OCI-LY7 (cell line): ENCODE measurements at regions not wholly inside any gene's neighbourhood (a gene's known extent, or its start where the extent isn't known, plus 50 kb on each side); places are given as distances from the start of the nearest gene placed in this dataset.

Source experiments
- BruUV-seq: library from RNA; stranded (reverse); fragments of 400-500 nt; replicated peaks from 2 replicates; lab custom pipeline; 2021; lab: Mats Ljungman, UMichigan
- CTCF ChIA-PET: fragments of 300-600 bp; sonication (Branson Sonifier 250); formaldehyde crosslinking; loops from one replicate; lab custom pipeline; 2022; ENCODE audit warnings: antibody characterized with exemption; ENCODE audit not compliant: unreplicated experiment; lab: Charles Lee
- POLR2A ChIA-PET: fragments of 300-600 bp; sonication (Branson Sonifier 250); formaldehyde crosslinking; loops from one replicate; lab custom pipeline; 2022; ENCODE audit warnings: antibody characterized with exemption; lab: Charles Lee
- DNase-seq: peaks from one replicate; pipeline ENCODE4 v3.0.0-alpha.2; 2015; ENCODE audit warnings: low spot score
- H2AFZ ChIP-seq: fragments of 200-600 bp; sonication (generic), shearing (Covaris generic); 2 replicates; pipeline ENCODE4 v1.6.1; 2014; ENCODE audit warnings: mild to moderate bottlenecking, antibody characterized with exemption, low read length, moderate library complexity
- H3K27ac ChIP-seq: fragments of 200-600 bp; sonication (generic); 2 replicates; pipeline ENCODE4 v1.5.1; 2014; ENCODE audit warnings: mixed run types, low read depth, mild to moderate bottlenecking, moderate library complexity, low read length, inconsistent platforms; ENCODE audit not compliant: poor library complexity, severe bottlenecking
- H3K36me3 ChIP-seq: fragments of 200-600 bp; sonication (generic); 2 replicates; pipeline ENCODE4 v1.6.1; 2014; ENCODE audit warnings: mild to moderate bottlenecking, antibody characterized with exemption, low read length, moderate library complexity, mixed read lengths; ENCODE audit not compliant: insufficient read depth
- H3K4me1 ChIP-seq: fragments of 200-600 bp; sonication (generic); 2 replicates; pipeline ENCODE4 v1.5.1; 2014; ENCODE audit warnings: mild to moderate bottlenecking, low read length; ENCODE audit not compliant: insufficient read depth, poor library complexity, severe bottlenecking
- H3K4me2 ChIP-seq: fragments of 200-600 bp; sonication (generic); 2 replicates; pipeline ENCODE4 v1.6.1; 2014; ENCODE audit warnings: mild to moderate bottlenecking, low read length
- H3K4me3 ChIP-seq: fragments of 200-600 bp; sonication (generic); 2 replicates; pipeline ENCODE4 v1.5.1; 2014; ENCODE audit warnings: mild to moderate bottlenecking, low read depth, low read length; ENCODE audit not compliant: poor library complexity, severe bottlenecking
- H3K79me2 ChIP-seq: fragments of 200-600 bp; sonication (generic); 2 replicates; pipeline ENCODE4 v1.6.1; 2016; ENCODE audit warnings: low read depth, mild to moderate bottlenecking, low read length, moderate library complexity, mixed read lengths; ENCODE audit not compliant: insufficient read depth
- H3K9me2 ChIP-seq: fragments of 200-600 bp; sonication (generic); 2 replicates; pipeline ENCODE4 v1.6.1; 2016; ENCODE audit warnings: mild to moderate bottlenecking, low read length, mixed read lengths; ENCODE audit not compliant: insufficient read depth
- H3K9me3 ChIP-seq: fragments of 200-600 bp; sonication (generic); 2 replicates; pipeline ENCODE4 v1.6.1; 2014; ENCODE audit warnings: mild to moderate bottlenecking, mixed run types, low read length, mixed read lengths
- H4K20me1 ChIP-seq: fragments of 200-600 bp; sonication (generic); 2 replicates; pipeline ENCODE4 v1.6.1; 2014; ENCODE audit warnings: mild to moderate bottlenecking, antibody characterized with exemption, low read length, moderate library complexity, mixed read lengths; ENCODE audit not compliant: insufficient read depth
- EZH2phosphoT487 ChIP-seq: fragments of 200-600 bp; sonication (generic); IDR thresholded peaks from 2 replicates; pipeline ENCODE4 v1.6.1; 2018; ENCODE audit warnings: low read depth, borderline replicate concordance, mild to moderate bottlenecking, mixed run types, antibody characterized with exemption, low read length, moderate library complexity, mixed read lengths
- intact Hi-C: fragments of 100-400 bp; cut with micrococcal nuclease; formaldehyde crosslinking; loops from one replicate; pipeline ENCODE4 v1.10.0; 2022; ENCODE audit not compliant: unreplicated experiment
- TF ChIP-seq, protein P1 (sequence below): fragments of 200-600 bp; sonication (generic); conservative IDR thresholded peaks from 2 replicates; pipeline ENCODE4 v1.5.1; 2014; ENCODE audit warnings: mild to moderate bottlenecking, antibody characterized with exemption, low read length, moderate library complexity, mixed read lengths

DNA sequence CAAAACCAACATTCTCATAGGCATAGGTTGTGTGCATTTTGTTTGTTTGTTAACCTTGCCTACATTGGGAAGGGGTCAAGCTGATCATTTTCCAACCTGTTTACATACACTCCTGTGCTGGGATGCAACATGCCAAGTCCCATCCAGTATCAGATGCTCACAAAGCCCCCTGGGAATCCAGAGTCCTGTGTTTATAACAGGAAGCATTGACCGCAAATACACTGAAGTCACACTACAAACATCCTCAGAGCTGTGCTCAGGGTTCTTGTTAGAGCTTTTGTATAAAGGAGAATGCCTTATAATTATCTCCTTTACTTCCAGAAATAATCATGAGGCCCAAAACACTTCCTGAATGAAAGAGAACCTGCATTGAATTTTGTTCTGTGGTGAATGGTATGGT is 488.7 kb upstream of the TCF4 start:
- no peaks in the 10 kb centered on the region for H3K9me3 ChIP-seq
- no peaks in the 10 kb centered on the region for H4K20me1 ChIP-seq
- H3K27ac ChIP-seq, result no peak overlapping the region
- no peak overlapping the region for H3K4me2 ChIP-seq
- CTCF ChIA-PET, result no interaction called here
- no TSS peak for BruUV-seq
- H3K79me2 ChIP-seq, result no peaks in the 10 kb centered on the region
- H3K4me3 ChIP-seq, result no peak overlapping the region
- DNase-seq, result no peak
- no peaks in the 10 kb centered on the region for H3K9me2 ChIP-seq
- H3K4me1 ChIP-seq, result no peaks in the 10 kb centered on the region
- no peaks in the 10 kb centered on the region for H3K36me3 ChIP-seq
- intact Hi-C loops, result no loop called here
- POLR2A ChIA-PET, result no interaction called here
- TF ChIP-seq EZH2phosphoT487, result no peak
- TF ChIP-seq, protein P1, sequence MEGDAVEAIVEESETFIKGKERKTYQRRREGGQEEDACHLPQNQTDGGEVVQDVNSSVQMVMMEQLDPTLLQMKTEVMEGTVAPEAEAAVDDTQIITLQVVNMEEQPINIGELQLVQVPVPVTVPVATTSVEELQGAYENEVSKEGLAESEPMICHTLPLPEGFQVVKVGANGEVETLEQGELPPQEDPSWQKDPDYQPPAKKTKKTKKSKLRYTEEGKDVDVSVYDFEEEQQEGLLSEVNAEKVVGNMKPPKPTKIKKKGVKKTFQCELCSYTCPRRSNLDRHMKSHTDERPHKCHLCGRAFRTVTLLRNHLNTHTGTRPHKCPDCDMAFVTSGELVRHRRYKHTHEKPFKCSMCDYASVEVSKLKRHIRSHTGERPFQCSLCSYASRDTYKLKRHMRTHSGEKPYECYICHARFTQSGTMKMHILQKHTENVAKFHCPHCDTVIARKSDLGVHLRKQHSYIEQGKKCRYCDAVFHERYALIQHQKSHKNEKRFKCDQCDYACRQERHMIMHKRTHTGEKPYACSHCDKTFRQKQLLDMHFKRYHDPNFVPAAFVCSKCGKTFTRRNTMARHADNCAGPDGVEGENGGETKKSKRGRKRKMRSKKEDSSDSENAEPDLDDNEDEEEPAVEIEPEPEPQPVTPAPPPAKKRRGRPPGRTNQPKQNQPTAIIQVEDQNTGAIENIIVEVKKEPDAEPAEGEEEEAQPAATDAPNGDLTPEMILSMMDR, result no peak
- H2AFZ ChIP-seq, result no peak overlapping the region

- ChIA-PET CTCF (no interaction called here), POLR2A (no interaction called here)
- Histone ChIP-seq H2AFZ (no peak overlapping the region), H3K9me3 (no peaks in the 10 kb centered on the region), H3K4me2 (no peak overlapping the region), H4K20me1 (no peaks in the 10 kb centered on the region), H3K4me1 (no peaks in the 10 kb centered on the region), H3K4me3 (no peak overlapping the region), H3K9me2 (no peaks in the 10 kb centered on the region), H3K79me2 (no peaks in the 10 kb centered on the region), H3K27ac (no peak overlapping the region), H3K36me3 (no peaks in the 10 kb centered on the region)
- DNase-seq, result no peak
- intact Hi-C loops, result no loop called here
- TF ChIP-seq, protein P1, result no peak
- TF ChIP-seq EZH2phosphoT487, result no peak
- no TSS peak for BruUV-seq
Observed at GRCh38 chr18:56068701-56069100, 480.7 kb upstream of the TCF4 start.

DNA sequence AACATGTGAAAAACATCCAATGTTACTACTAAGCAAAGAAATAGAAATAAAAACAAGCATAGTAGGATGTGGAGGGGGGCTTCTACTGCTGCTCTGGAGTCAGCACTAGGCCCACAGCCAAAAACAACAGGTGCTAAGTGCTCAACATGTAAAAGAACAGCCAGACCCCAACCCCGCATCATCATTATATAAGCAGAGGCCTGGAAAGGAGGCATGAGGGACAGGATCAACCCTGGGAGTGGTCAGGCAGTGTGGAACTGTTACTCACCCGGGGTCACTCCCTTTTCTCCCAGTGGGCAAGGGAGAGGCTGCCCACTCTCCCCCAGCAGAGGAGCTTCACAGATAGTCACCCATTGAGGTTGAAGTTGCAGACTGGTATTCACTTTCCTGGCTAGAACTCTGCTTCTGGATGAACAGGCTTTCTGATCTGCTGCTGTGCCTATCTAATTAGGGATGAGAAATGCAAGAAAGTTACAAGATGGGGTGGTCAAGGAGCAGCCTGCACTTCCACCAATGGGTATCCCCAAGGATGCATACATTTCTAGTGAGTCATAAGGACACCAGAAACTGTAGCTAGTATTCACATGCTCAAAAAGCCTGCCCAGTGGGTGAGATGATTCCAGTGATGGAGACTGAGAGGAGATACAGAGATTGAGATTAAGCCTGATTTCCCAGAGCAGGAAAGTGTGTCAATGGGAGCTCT is 480.1 kb upstream of the TCF4 start:
- TF ChIP-seq, protein P1, result no peak
- TF ChIP-seq EZH2phosphoT487, result no peak
- no peaks in the 10 kb centered on the region for H3K36me3 ChIP-seq
- H4K20me1 ChIP-seq, result no peaks in the 10 kb centered on the region
- no peak for DNase-seq
- no peaks in the 10 kb centered on the region for H3K9me2 ChIP-seq
- no peak overlapping the region for H2AFZ ChIP-seq
- H3K4me1 ChIP-seq, result no peaks in the 10 kb centered on the region
- H3K9me3 ChIP-seq, result no peaks in the 10 kb centered on the region
- no peak overlapping the region for H3K27ac ChIP-seq
- intact Hi-C loops, result no loop called here
- no peak overlapping the region for H3K4me2 ChIP-seq
- CTCF ChIA-PET, result no interaction called here
- no peak overlapping the region for H3K4me3 ChIP-seq
- BruUV-seq, result no TSS peak
- H3K79me2 ChIP-seq, result no peaks in the 10 kb centered on the region
- POLR2A ChIA-PET, result no interaction called here
